HCT116 (cell line): ENCODE measurements at regions not wholly inside any gene's neighbourhood (a gene's known extent, or its start where the extent isn't known, plus 50 kb on each side); places are given as distances from the start of the nearest gene placed in this dataset.

Source experiments
- ATAC-seq: fragments of 200-7000 bp; cut with Tn5 transposase; 2 replicates; pipeline ENCODE4 v1.9.1; 2020; ENCODE audit warnings: mild to moderate bottlenecking, moderate library complexity
- BruUV-seq: library from RNA; stranded (reverse); fragments of 400-500 nt; replicated peaks from 2 replicates; lab custom pipeline; 2021; lab: Mats Ljungman, UMichigan
- CTCF ChIA-PET: fragments of 300-600 bp; sonication (Branson Sonifier 250); formaldehyde crosslinking; loops from one replicate; lab custom pipeline; 2021; ENCODE audit warnings: antibody characterized with exemption; lab: Charles Lee
- POLR2A ChIA-PET: fragments of 300-600, 350-600 bp; sonication (Branson Sonifier 250); formaldehyde crosslinking; loops from one replicate; lab custom pipeline; 2021; ENCODE audit warnings: antibody characterized with exemption; lab: Charles Lee
- RAD21 ChIA-PET, 2 experiments: fragments of 300-600 bp; sonication (Branson Sonifier 250); formaldehyde crosslinking; loops; one replicate each; lab custom pipeline; 2023; ENCODE audit warnings: low total read pairs in 2 of 2; ENCODE audit not compliant: uncharacterized antibody in 2 of 2, unreplicated experiment in 2 of 2, low non-redundant PET in 1 of 2; lab: Charles Lee
- DNase-seq: peaks from one replicate; pipeline ENCODE4 v3.0.0-alpha.2; 2010; ENCODE audit warnings: low read depth, low spot score
- H2AFZ ChIP-seq: fragments of 200-600 bp; shearing (Covaris generic), sonication (generic); 2 replicates; pipeline ENCODE4 v1.6.1; 2017; ENCODE audit warnings: low read depth, mixed run types, mixed read lengths, antibody characterized with exemption, low read length; ENCODE audit not compliant: poor library complexity, severe bottlenecking
- H3K27ac ChIP-seq: 2 replicates; pipeline ENCODE4 v1.5.1; 2012; ENCODE audit warnings: low read depth, low read length
- H3K27me3 ChIP-seq: fragments of 200-600 bp; sonication (generic); 2 replicates; pipeline ENCODE4 v1.6.1; 2016; ENCODE audit warnings: mixed run types, low read length, mixed read lengths; ENCODE audit not compliant: insufficient read depth
- H3K36me3 ChIP-seq, 2 experiments: fragments of 200-500 bp in 1 of 2; fragments of 200-600 bp in 1 of 2; sonication (Bioruptor generic) in 1 of 2; sonication (generic) in 1 of 2; 2 replicates each; pipeline versions ENCODE4 v1.5.1 to v1.6.1; 2014 to 2016; ENCODE audit warnings: low read length in 2 of 2, inconsistent platforms in 1 of 2, mixed read lengths in 1 of 2, mixed run types in 1 of 2; ENCODE audit not compliant: insufficient read depth in 2 of 2, control insufficient read depth in 1 of 2
- H3K4me1 ChIP-seq, 2 experiments: fragments of 200-600 bp in 1 of 2; sonication (generic) in 1 of 2; 2 replicates each; pipeline versions ENCODE4 v1.5.1 to v1.6.1; 2012 to 2017; ENCODE audit warnings: low read length in 2 of 2, inconsistent platforms in 1 of 2, mild to moderate bottlenecking in 1 of 2, mixed read lengths in 1 of 2, mixed run types in 1 of 2, moderate library complexity in 1 of 2; ENCODE audit not compliant: insufficient read depth in 2 of 2, control insufficient read depth in 1 of 2
- H3K4me2 ChIP-seq: fragments of 200-600 bp; sonication (generic); 2 replicates; pipeline ENCODE4 v1.6.1; 2017; ENCODE audit warnings: mixed run types, low read length, mixed read lengths
- H3K4me3 ChIP-seq, 2 experiments: fragments of 200-600 bp in 1 of 2; sonication (generic) in 1 of 2; replicated peaks in 1 of 2; 2 replicates each; pipeline ENCODE4 v1.5.1; 2011 to 2016; ENCODE audit warnings: low read length in 2 of 2, control low read depth in 1 of 2, low read depth in 1 of 2, mild to moderate bottlenecking in 1 of 2, mixed read lengths in 1 of 2, mixed run types in 1 of 2
- H3K79me2 ChIP-seq: fragments of 200-600 bp; sonication (generic); 2 replicates; pipeline ENCODE4 v1.6.1; 2017; ENCODE audit warnings: mild to moderate bottlenecking, mixed run types, low read length, moderate library complexity, mixed read lengths; ENCODE audit not compliant: insufficient read depth
- H3K9ac ChIP-seq: fragments of 200-600 bp; sonication (generic); 2 replicates; pipeline ENCODE4 v1.6.1; 2016; ENCODE audit warnings: low read length, mixed read lengths
- H3K9me2 ChIP-seq: fragments of 200-600 bp; sonication (generic), shearing (Covaris generic); 2 replicates; pipeline ENCODE4 v1.6.1; 2017; ENCODE audit warnings: mixed run types, mild to moderate bottlenecking, moderate library complexity; ENCODE audit not compliant: insufficient read depth
- H3K9me3 ChIP-seq, 2 experiments: fragments of 200-500 bp in 1 of 2; fragments of 200-600 bp in 1 of 2; sonication (Bioruptor generic) in 1 of 2; sonication (generic) in 1 of 2; 2 replicates each; pipeline ENCODE4 v1.6.1; 2014 to 2017; ENCODE audit warnings: low read length in 2 of 2, mixed read lengths in 2 of 2, inconsistent platforms in 1 of 2, low read depth in 1 of 2, mild to moderate bottlenecking in 1 of 2, mixed run types in 1 of 2, moderate library complexity in 1 of 2; ENCODE audit not compliant: control insufficient read depth in 1 of 2, insufficient read depth in 1 of 2
- H4K20me1 ChIP-seq: fragments of 200-600 bp; sonication (generic), shearing (Covaris generic); 2 replicates; pipeline ENCODE4 v1.6.1; 2017; ENCODE audit warnings: mixed run types, mild to moderate bottlenecking, moderate library complexity; ENCODE audit not compliant: insufficient read depth
- CBX3 ChIP-seq: IDR thresholded peaks from 2 replicates; pipeline ENCODE4 v1.6.1; 2012; ENCODE audit warnings: low read depth
- JUND ChIP-seq: IDR thresholded peaks from 2 replicates; pipeline ENCODE4 v1.6.1; 2012
- REST ChIP-seq: IDR thresholded peaks from 2 replicates; pipeline ENCODE4 v1.6.1; 2012; ENCODE audit warnings: low read depth
- ZNF274 ChIP-seq: fragments of 200-500 bp; sonication (Bioruptor generic); IDR thresholded peaks from 2 replicates; pipeline ENCODE4 v1.6.1; 2014; ENCODE audit warnings: mild to moderate bottlenecking, low read depth, low read length, inconsistent platforms
- intact Hi-C: fragments of 100-400 bp; cut with micrococcal nuclease; formaldehyde crosslinking; loops from 2 replicates; pipeline ENCODE4 v1.10.0; 2022
- TF ChIP-seq, protein P1 (sequence below): IDR thresholded peaks from 2 replicates; pipeline ENCODE4 v1.6.1; 2012

DNA sequence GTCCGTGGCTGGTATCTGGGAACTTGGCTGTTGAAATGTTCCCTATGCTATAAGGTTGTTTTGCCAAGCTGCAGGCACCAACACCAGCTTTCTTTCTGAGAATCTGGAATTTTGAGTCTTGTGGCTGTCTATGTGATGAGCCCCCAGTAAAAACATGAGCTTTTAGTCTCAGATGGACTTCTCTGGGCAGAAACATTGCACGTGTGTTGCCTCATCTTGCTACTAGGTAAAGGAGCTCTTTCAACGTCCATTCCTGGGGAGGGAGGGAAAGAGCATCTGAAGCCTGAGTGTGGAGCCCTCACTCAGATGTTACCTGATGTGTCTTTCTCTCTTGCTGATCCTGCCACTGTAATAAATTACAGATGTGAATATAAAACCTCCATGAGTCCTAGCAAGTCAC, 183.8 kb upstream of the LHX5 start:
- intact Hi-C loops, result no loop called here
- Histone ChIP-seq H3K4me3 (no peak overlapping the region), H3K4me2 (no peak overlapping the region), H3K36me3 (no peaks in the 10 kb centered on the region), H3K79me2 (no peaks in the 10 kb centered on the region), H3K4me1 (no peaks in the 10 kb centered on the region), H3K9me2 (no peaks in the 10 kb centered on the region), H3K9me3 (no peaks in the 10 kb centered on the region), H3K9ac (no peak overlapping the region), H3K27me3 (peaks cover 15% of the 10 kb centered on the region), H4K20me1 (no peaks in the 10 kb centered on the region), H3K27ac (no peak overlapping the region), H2AFZ (no peak overlapping the region)
- BruUV-seq, result no TSS peak
- TF ChIP-seq REST (no peak), CBX3 (no peak)
- ATAC-seq (no peak), DNase-seq (no peak)
- ChIA-PET CTCF (no interaction called here), RAD21 (no interaction called here), POLR2A (no interaction called here)

- BruUV-seq, result no TSS peak
- peaks cover 15% of the 10 kb centered on the region for H3K27me3 ChIP-seq
- no peak for TF ChIP-seq ZNF274
- TF ChIP-seq, protein P1, sequence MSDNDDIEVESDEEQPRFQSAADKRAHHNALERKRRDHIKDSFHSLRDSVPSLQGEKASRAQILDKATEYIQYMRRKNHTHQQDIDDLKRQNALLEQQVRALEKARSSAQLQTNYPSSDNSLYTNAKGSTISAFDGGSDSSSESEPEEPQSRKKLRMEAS, result no peak
- no peak for TF ChIP-seq JUND
- H3K9me2 ChIP-seq, result no peaks in the 10 kb centered on the region
- CTCF ChIA-PET, result no interaction called here
- H3K9ac ChIP-seq, result no peak overlapping the region
- DNase-seq, result no peak
- no peak overlapping the region for H3K27ac ChIP-seq
- H2AFZ ChIP-seq, result no peak overlapping the region
- no peaks in the 10 kb centered on the region for H3K79me2 ChIP-seq
- H3K4me3 ChIP-seq, result no peak overlapping the region
- no peaks in the 10 kb centered on the region for H4K20me1 ChIP-seq
- POLR2A ChIA-PET, result no interaction called here
- H3K4me2 ChIP-seq, result no peak overlapping the region
- RAD21 ChIA-PET, result no interaction called here
- ATAC-seq, result no peak
- H3K4me1 ChIP-seq, result no peaks in the 10 kb centered on the region
- intact Hi-C loops, result no loop called here
- no peaks in the 10 kb centered on the region for H3K36me3 ChIP-seq
- no peaks in the 10 kb centered on the region for H3K9me3 ChIP-seq
Measured at GRCh38 chr12:113651662-113652061, 180.0 kb upstream of the LHX5 start.
